GM19328 (cell line): ENCODE measurements at regions not wholly inside any gene's neighbourhood (a gene's known extent, or its start where the extent isn't known, plus 50 kb on each side); places are given as distances from the start of the nearest gene placed in this dataset.
"Not testable (repeated sequence)": the region's sequence is repeated elsewhere in the genome, so short reads cannot be mapped to it uniquely, and the experiment has no call there.

Experiments used
- ATAC-seq: cut with Tn5 transposase; IDR thresholded peaks from one replicate; pipeline ENCODE4 v1.9.1; 2021; ENCODE audit warnings: mild to moderate bottlenecking, moderate library complexity; ENCODE audit not compliant: unreplicated experiment

GRCh38 chr1:101409102-101409501 is 172.3 kb downstream of the S1PR1 start:
- ATAC-seq, result no peak

DNA sequence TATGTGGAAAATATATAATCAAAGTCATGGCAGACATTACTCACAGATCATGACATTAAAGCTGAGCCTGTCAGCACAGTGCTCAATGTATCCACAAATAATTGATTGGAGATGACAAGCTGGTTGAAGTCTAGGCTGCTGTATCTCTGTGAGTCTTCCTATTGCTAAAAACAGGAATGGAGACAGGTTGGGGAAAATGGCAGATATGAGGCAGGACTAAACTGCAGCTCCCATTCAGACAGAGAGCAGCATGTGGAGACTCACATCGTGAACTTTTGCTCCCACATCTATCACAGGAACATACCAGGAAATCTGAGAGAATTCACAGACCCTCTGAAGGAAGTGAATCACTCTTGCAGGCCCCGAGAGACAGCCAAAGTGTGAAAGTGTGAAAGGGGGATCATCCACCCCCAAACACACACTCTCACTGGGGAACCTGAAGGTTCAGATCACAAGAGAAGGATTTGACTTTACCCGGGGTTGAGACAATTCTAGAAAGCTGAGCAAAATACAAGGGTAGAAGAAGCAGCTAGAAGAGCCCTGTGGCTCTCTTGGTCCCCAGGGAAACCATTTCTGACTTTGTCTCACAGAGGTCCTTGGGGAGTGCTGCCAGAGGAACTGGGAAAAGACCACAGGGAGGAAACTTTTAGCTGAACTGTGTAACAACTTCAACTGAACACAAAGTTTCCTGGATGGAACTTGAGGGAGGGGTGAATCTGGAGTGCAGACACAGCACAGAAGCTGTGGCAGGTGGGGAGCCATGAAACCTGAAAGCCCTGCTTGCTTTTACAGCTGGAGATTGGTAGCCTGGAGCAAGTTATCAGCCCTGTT is 173.4 kb downstream of the S1PR1 start:
- peak; percentile 25 for ATAC-seq

GRCh38 chr1:101420406-101420805 is 183.6 kb downstream of the S1PR1 start:
- ATAC-seq, result no peak

- not testable (repeated sequence) for ATAC-seq
These were observed 191.3 kb downstream of the S1PR1 start for GRCh38 chr1:101428083-101428482.

- no peak for ATAC-seq
These were observed 191.7 kb downstream of the S1PR1 start for GRCh38 chr1:101428562-101428961.

DNA sequence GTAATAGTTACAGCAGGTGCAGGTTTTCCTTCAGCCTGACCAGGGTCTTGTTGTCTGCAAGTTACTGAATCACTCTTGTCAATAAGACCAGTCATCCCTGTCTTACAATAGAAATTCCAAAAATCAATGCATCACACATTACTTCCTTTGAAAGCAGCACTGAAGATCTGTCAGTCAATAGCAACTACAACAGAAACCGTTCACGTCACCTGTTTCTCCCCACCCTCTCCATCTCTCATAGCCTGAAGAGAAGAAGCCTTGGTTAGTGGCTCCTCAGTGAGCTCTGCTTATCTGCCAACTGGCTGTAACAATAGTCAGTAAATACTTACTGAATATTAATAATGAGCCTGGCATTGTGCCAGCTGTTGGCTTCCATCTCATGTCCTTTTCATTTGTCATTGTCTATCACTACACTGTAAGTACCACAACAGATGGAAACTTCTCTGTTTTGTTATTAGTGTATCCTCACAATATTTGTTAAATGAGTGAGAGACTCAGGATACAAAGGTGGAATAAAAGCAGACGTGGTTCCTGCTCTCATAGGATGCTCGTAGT is 195.2 kb downstream of the S1PR1 start:
- ATAC-seq, result no peak

GRCh38 chr1:101435831-101436511 is 199.2 kb downstream of the S1PR1 start:
- peak; percentile 51 for ATAC-seq

- ATAC-seq, result no peak
These were observed 201.0 kb downstream of the S1PR1 start for GRCh38 chr1:101437800-101438199.

DNA sequence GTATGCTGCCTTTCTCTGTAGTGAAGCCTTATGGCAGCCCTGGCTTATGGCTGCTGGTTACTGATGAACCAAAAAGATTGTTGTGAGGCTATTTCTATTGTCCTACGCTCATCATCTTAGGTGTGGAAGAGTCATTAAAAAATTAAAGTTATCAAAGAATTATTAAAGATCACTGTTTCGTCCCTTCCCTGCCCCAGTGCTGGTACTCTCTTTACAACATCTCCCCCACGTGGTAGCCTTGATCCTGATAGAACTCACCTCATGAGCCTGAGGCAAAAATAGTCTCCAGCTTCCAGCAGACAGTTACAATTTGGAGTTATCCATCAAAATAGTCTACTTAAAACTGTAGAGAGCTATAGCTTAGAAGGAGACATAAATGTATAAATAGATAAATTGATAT is 201.5 kb downstream of the S1PR1 start:
- ATAC-seq, result peak; percentile 50

DNA sequence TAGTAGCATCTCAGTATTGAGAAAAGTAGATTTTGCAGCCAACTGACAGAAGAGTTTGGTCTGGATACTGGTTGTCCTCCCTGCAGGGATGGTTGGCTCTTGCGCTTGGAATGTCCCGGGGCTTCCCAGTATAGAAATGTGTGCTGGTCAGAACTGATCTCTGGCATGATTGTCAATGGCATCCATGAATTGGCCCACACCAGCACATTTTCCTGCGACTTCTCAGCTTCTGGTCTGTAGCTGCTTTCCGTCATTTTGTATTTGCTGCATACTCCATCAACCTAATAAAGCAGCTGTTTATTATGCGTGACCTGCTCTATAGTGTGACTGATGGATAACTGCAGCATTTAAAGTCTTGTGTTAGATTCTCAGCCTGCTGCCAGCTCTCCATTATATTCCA is 203.7 kb downstream of the S1PR1 start:
- no peak for ATAC-seq

GRCh38 chr1:101444381-101444780 is 207.6 kb downstream of the S1PR1 start:
- ATAC-seq, result peak; percentile 54

DNA sequence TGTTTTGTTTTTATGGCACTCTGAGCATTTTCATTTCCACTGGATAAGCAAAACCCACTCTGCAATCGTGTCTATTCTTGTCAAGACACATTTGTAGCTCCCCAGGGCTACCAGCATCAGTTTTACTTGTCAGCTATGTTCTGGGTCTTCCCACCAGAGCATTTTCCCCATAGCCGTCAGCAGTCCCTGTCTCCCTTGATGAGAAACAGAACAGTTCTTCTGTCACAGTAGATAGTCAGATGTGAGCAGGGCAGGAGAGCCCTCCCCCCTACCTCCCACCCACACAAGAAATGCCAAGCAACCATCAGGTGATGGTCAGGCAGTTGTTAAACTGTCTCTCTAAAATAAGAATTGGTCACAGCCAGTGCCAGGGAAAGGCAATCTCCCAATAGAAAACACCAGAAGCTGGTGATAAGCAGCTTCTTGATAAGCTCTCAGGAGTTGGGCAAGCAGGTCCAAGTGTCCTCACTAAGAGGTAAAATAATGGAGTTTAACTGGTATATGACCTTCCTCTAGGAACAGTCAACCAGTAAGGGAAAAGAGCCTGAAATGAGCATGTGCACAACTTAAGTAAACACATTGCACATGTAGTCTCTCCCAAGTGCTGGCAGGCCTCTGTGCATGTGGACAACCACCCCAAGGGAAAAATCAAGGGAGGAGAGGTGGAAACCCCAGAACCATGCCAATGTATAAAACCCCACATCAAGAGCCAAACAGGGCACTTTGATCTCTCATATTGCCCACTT is 208.2 kb downstream of the S1PR1 start:
- peak; percentile 43 for ATAC-seq

GRCh38 chr1:101448018-101448417 is 211.2 kb downstream of the S1PR1 start:
- no peak for ATAC-seq

- ATAC-seq, result not testable (repeated sequence)
These were observed 213.9 kb downstream of the S1PR1 start for GRCh38 chr1:101450691-101451090.

DNA sequence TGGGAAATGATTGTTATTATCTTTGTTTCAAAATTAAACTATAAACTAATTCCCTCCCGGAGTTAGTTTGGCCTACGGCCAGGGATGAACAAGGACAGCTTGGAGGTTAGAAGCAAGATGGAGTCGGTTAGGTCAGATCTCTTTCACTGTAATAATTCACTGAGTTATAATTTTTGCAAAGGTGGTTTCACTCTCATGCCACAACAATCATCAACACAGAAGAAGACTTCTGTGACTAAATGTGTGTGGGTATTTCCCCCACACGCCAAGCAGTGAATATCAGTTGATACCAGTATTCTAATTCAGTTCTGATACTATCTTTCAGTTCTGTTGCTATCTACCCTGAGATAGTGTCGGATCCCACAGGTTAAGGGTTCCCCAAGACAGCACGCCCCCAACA is 215.1 kb downstream of the S1PR1 start:
- ATAC-seq, result no peak

GRCh38 chr1:101452825-101453224 is 216.0 kb downstream of the S1PR1 start:
- ATAC-seq, result no peak

GRCh38 chr1:101453844-101454243 is 217.0 kb downstream of the S1PR1 start:
- peak; percentile 66 for ATAC-seq

DNA sequence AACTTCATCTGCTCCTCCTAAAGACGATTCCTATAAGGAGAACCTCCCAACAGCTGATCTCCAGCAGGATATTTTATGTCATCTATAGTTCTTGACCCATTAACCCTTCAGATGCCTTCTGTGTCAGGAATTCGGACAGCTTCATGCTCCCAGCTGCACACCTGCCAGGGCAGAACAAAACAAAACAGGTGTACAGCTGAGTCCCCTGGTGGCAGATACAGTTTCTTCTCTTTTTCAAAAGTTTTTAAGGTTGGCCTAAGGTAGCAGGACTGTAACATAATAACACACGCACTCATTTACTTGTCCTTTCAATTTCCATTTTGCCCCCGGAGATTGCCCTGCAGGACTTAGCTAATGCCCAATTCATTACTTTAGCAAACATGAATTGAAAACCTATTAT is 218.3 kb downstream of the S1PR1 start:
- ATAC-seq, result no peak

DNA sequence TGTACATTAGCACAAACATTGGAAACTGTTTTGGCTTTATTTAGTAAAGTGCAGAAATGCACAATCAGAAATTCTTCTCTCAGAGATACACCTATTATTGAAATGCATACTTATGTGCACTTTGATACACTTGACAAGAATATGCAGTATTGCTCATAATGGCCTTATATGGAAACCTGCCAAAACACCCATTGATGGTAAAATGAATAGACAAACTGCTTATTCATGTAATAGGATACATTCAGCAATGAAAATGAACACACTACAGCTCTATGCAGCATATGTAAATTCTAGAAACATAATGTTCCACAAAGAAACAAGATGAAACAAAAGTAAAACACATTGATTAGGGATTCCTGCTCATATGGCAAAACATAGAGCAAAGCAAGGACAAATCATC is 223.9 kb downstream of the S1PR1 start:
- ATAC-seq, result no peak

GRCh38 chr1:101463195-101463594 is 226.4 kb downstream of the S1PR1 start:
- no peak for ATAC-seq

- no peak for ATAC-seq
These were observed 229.1 kb downstream of the S1PR1 start for GRCh38 chr1:101465941-101466340.
